Stimulated activated CD4-positive, alpha-beta T cell treated with anti-CD3 and anti-CD28 coated beads, Interleukin-2, amount 100 ng/mL, for 4 hours (primary cell): ENCODE measurements at regions not wholly inside any gene's neighbourhood (a gene's known extent, or its start where the extent isn't known, plus 50 kb on each side); places are given as distances from the start of the nearest gene placed in this dataset.

Experiments used
- DNase-seq: peaks from one replicate; pipeline ENCODE4 v3.0.0-alpha.2; 2020; ENCODE audit warnings: low read depth

GRCh38 chr4:26020083-26020668, 106.2 kb downstream of the SMIM20 start:
- DNase-seq: peak; percentile 14

- no peak for DNase-seq
Observed at GRCh38 chr4:26020881-26021280, 106.9 kb downstream of the SMIM20 start.

GRCh38 chr4:26021417-26022345, 107.7 kb downstream of the SMIM20 start:
- no peak for DNase-seq

- DNase-seq: no peak
Observed at GRCh38 chr4:26022346-26023202, 108.6 kb downstream of the SMIM20 start.

- no peak for DNase-seq
Observed at GRCh38 chr4:26023203-26023972, 109.4 kb downstream of the SMIM20 start.

GRCh38 chr4:26024079-26024478, 110.1 kb downstream of the SMIM20 start:
- DNase-seq: no peak

GRCh38 chr4:26028133-26028792, 114.2 kb downstream of the SMIM20 start:
- no peak for DNase-seq

- peak; percentile 52 for DNase-seq
Observed at GRCh38 chr4:26028793-26029567, 115.0 kb downstream of the SMIM20 start.

- DNase-seq: no peak
Observed at GRCh38 chr4:26029568-26030131, 115.6 kb downstream of the SMIM20 start.

GRCh38 chr4:26030260-26030667, 116.2 kb downstream of the SMIM20 start:
- no peak for DNase-seq

- no peak for DNase-seq
Observed at GRCh38 chr4:26030780-26031179, 116.8 kb downstream of the SMIM20 start.

GRCh38 chr4:26031704-26032103, 117.7 kb downstream of the SMIM20 start:
- DNase-seq: no peak

GRCh38 chr4:26032142-26032541, 118.1 kb downstream of the SMIM20 start:
- DNase-seq: no peak

- DNase-seq: no peak
Observed at GRCh38 chr4:26032630-26033317, 118.8 kb downstream of the SMIM20 start.

GRCh38 chr4:26033389-26033788, 119.4 kb downstream of the SMIM20 start:
- no peak for DNase-seq

GRCh38 chr4:26034849-26035248, 120.8 kb downstream of the SMIM20 start:
- DNase-seq: no peak

GRCh38 chr4:26035921-26036320, 121.9 kb downstream of the SMIM20 start:
- no peak for DNase-seq

- DNase-seq: no peak
Observed at GRCh38 chr4:26039639-26040359, 125.8 kb downstream of the SMIM20 start.

- no peak for DNase-seq
Observed at GRCh38 chr4:26044524-26044923, 130.5 kb downstream of the SMIM20 start.
